Thyroid gland (tissue), 4 donors: ENCODE measurements at regions not wholly inside any gene's neighbourhood (a gene's known extent, or its start where the extent isn't known, plus 50 kb on each side); places are given as distances from the start of the nearest gene placed in this dataset.

Experiments used
- DNase-seq, 2 donors: peaks; one replicate each; pipeline ENCODE4 v3.0.0-alpha.2; 2019
- H3K27ac ChIP-seq, 3 donors: fragments of 200-600 bp; sonication (generic); 1 replicate in 2 of 3; 2 replicates in 1 of 3; pipeline ENCODE4 v1.5.1; 2016 to 2019; ENCODE audit warnings: mild to moderate bottlenecking in 1 of 3, moderate library complexity in 1 of 3
- H3K27me3 ChIP-seq: fragments of 200-600 bp; sonication (generic); one replicate; pipeline ENCODE4 v1.5.1; 2019
- H3K36me3 ChIP-seq, 2 donors: fragments of 200-600 bp; sonication (generic); one replicate each; pipeline ENCODE4 v1.5.1; 2016 to 2019
- H3K4me1 ChIP-seq, 2 donors: fragments of 200-600 bp; sonication (generic); one replicate each; pipeline ENCODE4 v1.5.1; 2017 to 2019
- H3K4me3 ChIP-seq, 3 donors: fragments of 200-600 bp; sonication (generic); replicated peaks in 1 of 3; 1 replicate in 2 of 3; 2 replicates in 1 of 3; pipeline ENCODE4 v1.5.1; 2016; ENCODE audit warnings: mild to moderate bottlenecking in 1 of 3
- H3K9me3 ChIP-seq: fragments of 200-600 bp; sonication (generic); one replicate; pipeline ENCODE4 v1.5.1; 2017
- CTCF ChIP-seq, 6 experiments: fragments of 200-600 bp in 3 of 6; fragments of 450-650 bp in 3 of 6; sonication (generic) in 3 of 6; IDR thresholded peaks; one replicate each; pipeline ENCODE4 v1.5.1; 2016 to 2019; ENCODE audit warnings: antibody characterized with exemption in 6 of 6, mild to moderate bottlenecking in 2 of 6, inconsistent platforms in 1 of 6, moderate library complexity in 1 of 6
- POLR2A ChIP-seq, 2 donors: fragments of 450-650 bp; IDR thresholded peaks; one replicate each; pipeline ENCODE4 v1.6.1; 2017; ENCODE audit warnings: antibody characterized with exemption in 2 of 2, mild to moderate bottlenecking in 2 of 2, moderate library complexity in 1 of 2
- WGBS, 2 donors: methylation state at CpG; one replicate each; pipeline ENCODE4 v1.1.5; 2017; 5-methylcytosine and 5-hydroxymethylcytosine counted together
- intact Hi-C: fragments of 100-400 bp; cut with DNase I; formaldehyde crosslinking; loops from one replicate; pipeline ENCODE4 v1.15.1; 2023

- Histone ChIP-seq H3K4me3 (no peak overlapping the region), H3K27ac (no peak overlapping the region), H3K4me1 (no peaks in the 10 kb centered on the region), H3K9me3 (no peaks in the 10 kb centered on the region), H3K27me3 (no peaks in the 10 kb centered on the region), H3K36me3 (no peaks in the 10 kb centered on the region)
- no peak for DNase-seq
- intact Hi-C loops, result no loop called here
- TF ChIP-seq POLR2A (IDR thresholded peaks at IDR 0.05) (no peak), CTCF (IDR thresholded peaks at IDR 0.05) (no peak)
These were observed 222.6 kb downstream of the KDM5D start for GRCh38 chrY:19521976-19522375.

GRCh38 chrY:19503092-19503449 lies 241.5 kb downstream of the KDM5D start:
- Histone ChIP-seq H3K9me3 (no peaks in the 10 kb centered on the region), H3K27ac (no peak overlapping the region), H3K27me3 (no peaks in the 10 kb centered on the region), H3K4me3 (no peak overlapping the region), H3K36me3 (no peaks in the 10 kb centered on the region), H3K4me1 (no peaks in the 10 kb centered on the region)
- TF ChIP-seq POLR2A (IDR thresholded peaks at IDR 0.05) (no peak), CTCF (IDR thresholded peaks at IDR 0.05) (no peak)
- intact Hi-C loops, result no loop called here
- WGBS, 2 donors, result 14 to 39% methylated on average over 15 of the region's 15 CpGs
- DNase-seq, result no peak

- H3K4me3 ChIP-seq, result no peak overlapping the region
- intact Hi-C loops, result no loop called here
- no peaks in the 10 kb centered on the region for H3K27me3 ChIP-seq
- no peaks in the 10 kb centered on the region for H3K36me3 ChIP-seq
- H3K4me1 ChIP-seq, result no peaks in the 10 kb centered on the region
- H3K9me3 ChIP-seq, result no peaks in the 10 kb centered on the region
- H3K27ac ChIP-seq, result no peak overlapping the region
- TF ChIP-seq CTCF (IDR thresholded peaks at IDR 0.05), result no peak
- TF ChIP-seq POLR2A (IDR thresholded peaks at IDR 0.05), result no peak
- DNase-seq, result no peak
- WGBS, 2 donors, result 14 to 42% methylated on average over 20 to 22 of the region's 40 CpGs
These were observed 242.1 kb downstream of the KDM5D start for GRCh38 chrY:19502169-19503091.

GRCh38 chrY:19498556-19498955 lies 246.0 kb downstream of the KDM5D start:
- Histone ChIP-seq H3K27ac (no peak overlapping the region), H3K4me3 (no peak overlapping the region), H3K27me3 (no peaks in the 10 kb centered on the region), H3K4me1 (no peaks in the 10 kb centered on the region), H3K36me3 (no peaks in the 10 kb centered on the region), H3K9me3 (no peaks in the 10 kb centered on the region)
- TF ChIP-seq POLR2A (IDR thresholded peaks at IDR 0.05) (no peak), CTCF (IDR thresholded peaks at IDR 0.05) (no peak)
- no peak for DNase-seq
- intact Hi-C loops, result no loop called here
- WGBS, 2 donors, result 67% methylated on average over 5 of the region's 5 CpGs

- DNase-seq, result no peak
- intact Hi-C loops, result no loop called here
- Histone ChIP-seq H3K4me3 (no peak overlapping the region), H3K27me3 (no peaks in the 10 kb centered on the region), H3K36me3 (no peaks in the 10 kb centered on the region), H3K9me3 (no peaks in the 10 kb centered on the region), H3K27ac (no peak overlapping the region), H3K4me1 (no peaks in the 10 kb centered on the region)
- 70 to 72% methylated on average over 3 of the region's 3 CpGs for WGBS, 2 donors
- TF ChIP-seq CTCF (IDR thresholded peaks at IDR 0.05) (no peak), POLR2A (IDR thresholded peaks at IDR 0.05) (no peak)
These were observed 257.0 kb downstream of the KDM5D start for GRCh38 chrY:19487494-19487893.
